SH-SY5Y (cell line): ENCODE measurements at regions not wholly inside any gene's neighbourhood (a gene's known extent, or its start where the extent isn't known, plus 50 kb on each side); places are given as distances from the start of the nearest gene placed in this dataset.

Source experiments
- GATA2 ChIP-seq: IDR thresholded peaks from 2 replicates; pipeline ENCODE4 v1.6.1; 2011; ENCODE audit warnings: mild to moderate bottlenecking, low read depth, low read length
- GATA3 ChIP-seq: IDR thresholded peaks from 2 replicates; pipeline ENCODE4 v1.6.1; 2011; ENCODE audit warnings: low read depth, mild to moderate bottlenecking, low read length, moderate library complexity

- TF ChIP-seq GATA2 (no peak), GATA3 (no peak)
These were observed 129.1 kb downstream of the DDX1 start for GRCh38 chr2:15720561-15721307.
